ENCODE measurements at regions not wholly inside any gene's neighbourhood (a gene's known extent, or its start where the extent isn't known, plus 50 kb on each side); places are given as distances from the start of the nearest gene placed in this dataset.
"Not testable (repeated sequence)": the region's sequence is repeated elsewhere in the genome, so short reads cannot be mapped to it uniquely, and the experiment has no call there.

DNA sequence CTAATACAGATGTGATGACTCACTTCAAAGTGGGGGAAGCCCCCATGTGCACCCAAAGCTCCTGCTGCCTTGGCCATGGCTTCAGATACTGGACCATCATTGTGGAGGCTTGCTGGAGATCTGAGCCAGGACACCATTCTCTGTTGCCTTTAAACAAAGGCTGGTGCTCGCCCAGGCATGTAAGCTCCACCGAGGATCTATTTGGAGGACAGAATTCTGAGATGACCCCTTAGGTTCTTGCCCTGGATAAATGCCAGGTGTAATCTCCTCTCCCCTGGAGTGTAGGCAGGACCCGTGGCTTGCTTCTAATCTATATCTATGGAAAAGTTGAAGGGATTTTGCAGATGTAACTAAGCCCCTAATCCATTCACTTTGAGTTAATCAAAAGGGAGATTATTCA lies 141.0 kb downstream of the UNC93B1 start:
- H4K20me1 ChIP-seq (replicated peaks in 1 of 2; ENCODE audit: control insufficient read depth in 1 of 2, insufficient read depth in 2 of 2, low read length in 2 of 2); H3K56ac ChIP-seq (replicated peaks; ENCODE audit: insufficient read length, low read depth, low read length); DNase-seq (ENCODE audit: low read depth in 1 of 2, low spot score in 2 of 2); H2BK12ac ChIP-seq (ENCODE audit: low read depth, low read length); H4K5ac ChIP-seq (ENCODE audit: insufficient read length, low read depth, low read length); H3K36me3 ChIP-seq (ENCODE audit: control insufficient read depth in 2 of 4, insufficient read depth in 4 of 4, low read length in 3 of 4); H3K9me3 ChIP-seq (ENCODE audit: insufficient read depth in 2 of 2, low read depth in 1 of 2, low read length in 1 of 2); H3K4ac ChIP-seq (replicated peaks; ENCODE audit: insufficient read length, low read depth, low read length); H3K18ac ChIP-seq (ENCODE audit: extremely low read depth, low read length); H2BK20ac ChIP-seq (ENCODE audit: low read length); H3K9ac ChIP-seq (replicated peaks in 1 of 4; ENCODE audit: extremely low read depth in 1 of 4, low read depth in 3 of 4, low read length in 3 of 4); H2BK15ac ChIP-seq (ENCODE audit: low read length); POLR2A ChIA-PET (ENCODE audit: partially characterized antibody); H2AFZ ChIP-seq (ENCODE audit: low read length); CTCF ChIA-PET (ENCODE audit: partially characterized antibody); H3K79me2 ChIP-seq (ENCODE audit: control insufficient read depth in 1 of 2, insufficient read depth in 2 of 2, low read length in 2 of 2); H3K23me2 ChIP-seq (ENCODE audit: low read depth, low read length); H2BK120ac ChIP-seq (replicated peaks; ENCODE audit: low read depth, low read length); H4K8ac ChIP-seq (ENCODE audit: extremely low read depth, insufficient read depth, low read length); H2AK5ac ChIP-seq (ENCODE audit: low read depth, low read length); FAIRE-seq; H3K23ac ChIP-seq (ENCODE audit: insufficient read length); H3K14ac ChIP-seq (ENCODE audit: insufficient read length); H4K91ac ChIP-seq (replicated peaks; ENCODE audit: insufficient read length, low read length); H3K79me1 ChIP-seq (ENCODE audit: low read depth, low read length); H2BK5ac ChIP-seq (ENCODE audit: low read depth, low read length); H3K4me2 ChIP-seq (ENCODE audit: insufficient read depth in 1 of 2, low read depth in 2 of 2, low read length in 2 of 2); H3K4me3 ChIP-seq (ENCODE audit: extremely low read depth in 1 of 4, insufficient read depth in 2 of 4, low read depth in 3 of 4, low read length in 4 of 4); H3K27ac ChIP-seq (ENCODE audit: low read depth, low read length); H3K4me1 ChIP-seq (replicated peaks in 1 of 4; ENCODE audit: control insufficient read depth in 3 of 4, insufficient read depth in 4 of 4, low read length in 3 of 4); H3K27me3 ChIP-seq (replicated peaks in 1 of 4; ENCODE audit: control insufficient read depth in 3 of 4, extremely low read depth in 1 of 4, insufficient read depth in 3 of 4, low read length in 3 of 4): not testable (repeated sequence)
- WGBS, 2 experiments (ENCODE audit: extremely low coverage in 1 of 2, insufficient coverage in 1 of 2, insufficient read length in 1 of 2, insufficient replicate concordance in 2 of 2, low coverage in 1 of 2, low lambda C conversion rate in 2 of 2, missing lambda C conversion rate in 1 of 2) = 67% methylated on average over 1 of the region's 3 CpGs; no CpG with 5 or more reads in 1 of the 2 experiments

Data from H1 (cell line).